ENCODE measurements at regions not wholly inside any gene's neighbourhood (a gene's known extent, or its start where the extent isn't known, plus 50 kb on each side); places are given as distances from the start of the nearest gene placed in this dataset.

DNA sequence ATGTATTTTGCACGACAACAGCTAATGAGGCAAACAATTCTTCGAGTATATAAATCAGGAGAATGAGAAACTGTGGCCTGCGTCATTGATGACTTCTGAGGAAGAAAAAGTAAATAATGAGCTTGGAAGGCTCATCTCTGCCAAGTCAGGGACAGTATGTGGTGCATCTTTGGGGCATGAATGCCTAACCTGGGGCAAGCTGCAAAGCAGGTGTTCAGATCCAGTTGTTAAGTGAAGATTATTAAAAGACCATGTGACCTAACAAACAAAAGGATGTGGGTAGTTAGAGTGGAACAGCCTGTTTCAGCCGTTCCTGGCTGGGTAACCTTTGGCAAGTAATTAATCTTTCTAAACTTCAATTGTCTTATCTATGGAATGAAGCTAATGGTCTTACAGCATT, 93.0 kb downstream of the LYZL2 start:
- WGBS (ENCODE audit: insufficient coverage): 63% methylated on average over 2 of the region's 4 CpGs
- Mint-ChIP-seq H3K4me3 (no peak overlapping the region), H3K4me1 (peaks cover 69% of the 10 kb centered on the region), H3K27ac (peak overlapping the region in 4 of 7 donors; percentile 36 to 79 (median 60)), H3K9me3 (no peaks in the 10 kb centered on the region), H3K36me3 (peaks cover 0 to 2% of the 10 kb centered on the region in 2 donors), H3K27me3 (ENCODE audit: low read depth in 3 of 3) (no peaks in the 10 kb centered on the region)
- no peaks in the 10 kb centered on the region for H3K79me2 ChIP-seq (ENCODE audit: insufficient read depth, low read length)
- no peak for DNase-seq
- no peaks in the 10 kb centered on the region for H3K36me3 ChIP-seq (replicated peaks in 1 of 2; ENCODE audit: control insufficient read depth in 1 of 2, insufficient read depth in 2 of 2, low read length in 2 of 2)
- no peak overlapping the region for H3K4me2 ChIP-seq (replicated peaks; ENCODE audit: extremely low read depth, low read length, poor library complexity, severe bottlenecking)
- peak overlapping the region in 1 of 2 donors; percentile 17 for H3K27ac ChIP-seq (ENCODE audit: low read depth in 1 of 2, low read length in 2 of 2)
- no peak overlapping the region for H3K4me3 ChIP-seq (replicated peaks in 1 of 3; ENCODE audit: low read depth in 2 of 3, low read length in 3 of 3)
- no peak overlapping the region for H2AFZ ChIP-seq (ENCODE audit: insufficient read depth, low read depth, low read length, poor library complexity, severe bottlenecking)
- H3K27me3 ChIP-seq (ENCODE audit: control insufficient read depth in 2 of 2, insufficient read depth in 2 of 2, low read length in 2 of 2): no peaks in the 10 kb centered on the region
- TF ChIP-seq CTCF (IDR thresholded peaks at IDR 0.05): no peak
- H3K9me3 ChIP-seq (replicated peaks in 1 of 2; ENCODE audit: control insufficient read depth in 1 of 2, insufficient read depth in 1 of 2, low read length in 2 of 2): no peaks in the 10 kb centered on the region
- H4K20me1 ChIP-seq (ENCODE audit: insufficient read depth, low read length): no peaks in the 10 kb centered on the region
- intact Hi-C loops (cut with micrococcal nuclease): loop anchor here (5.0 to 10.0 kb wide), 3 partner anchors 48 to 92 kb away; no protein-coding TSS in a partner anchor
- H3K9ac ChIP-seq (ENCODE audit: insufficient read depth, low read length, poor library complexity, severe bottlenecking): no peak overlapping the region
- H3K4me1 ChIP-seq (ENCODE audit: control insufficient read depth in 1 of 2, insufficient read depth in 2 of 2, low read length in 2 of 2): peaks cover 70 to 87% of the 10 kb centered on the region in 2 donors

DNA sequence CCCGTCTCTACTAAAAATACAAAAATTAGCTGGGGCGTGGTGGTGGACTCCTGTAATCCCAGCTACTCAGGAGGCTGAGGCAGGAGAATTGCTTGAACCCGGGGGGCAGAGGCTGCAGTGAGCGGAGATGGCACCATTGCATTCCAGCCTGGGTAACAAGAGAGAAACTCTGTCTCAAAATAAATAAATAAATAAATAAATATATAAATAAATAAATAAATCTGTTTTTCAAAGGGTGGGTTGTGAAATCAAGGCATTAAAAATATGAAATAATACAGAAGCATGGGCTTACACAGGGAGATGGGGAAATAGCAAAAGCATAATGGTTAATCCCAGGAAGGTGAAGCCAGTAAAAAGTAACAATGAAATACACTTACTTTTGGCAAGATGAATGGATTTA, 93.9 kb downstream of the LYZL2 start:
- no peaks in the 10 kb centered on the region for H3K9me3 ChIP-seq (replicated peaks in 1 of 2; ENCODE audit: control insufficient read depth in 1 of 2, insufficient read depth in 1 of 2, low read length in 2 of 2)
- no peaks in the 10 kb centered on the region for H4K20me1 ChIP-seq (ENCODE audit: insufficient read depth, low read length)
- H3K36me3 ChIP-seq (replicated peaks in 1 of 2; ENCODE audit: control insufficient read depth in 1 of 2, insufficient read depth in 2 of 2, low read length in 2 of 2): no peaks in the 10 kb centered on the region
- no peaks in the 10 kb centered on the region for H3K79me2 ChIP-seq (ENCODE audit: insufficient read depth, low read length)
- TF ChIP-seq CTCF (IDR thresholded peaks at IDR 0.05): no peak
- no peak overlapping the region for H3K4me3 Mint-ChIP-seq
- H3K9me3 Mint-ChIP-seq: no peaks in the 10 kb centered on the region
- no peaks in the 10 kb centered on the region for H3K27me3 Mint-ChIP-seq (ENCODE audit: low read depth in 3 of 3)
- H2AFZ ChIP-seq (ENCODE audit: insufficient read depth, low read depth, low read length, poor library complexity, severe bottlenecking): no peak overlapping the region
- peaks cover 66% of the 10 kb centered on the region for H3K4me1 Mint-ChIP-seq
- WGBS (ENCODE audit: insufficient coverage): no CpG with 5 or more reads among the region's 4 CpGs
- no peaks in the 10 kb centered on the region for H3K27me3 ChIP-seq (ENCODE audit: control insufficient read depth in 2 of 2, insufficient read depth in 2 of 2, low read length in 2 of 2)
- H3K36me3 Mint-ChIP-seq: peaks cover 0 to 2% of the 10 kb centered on the region in 2 donors
- H3K27ac Mint-ChIP-seq: no peak overlapping the region
- H3K4me3 ChIP-seq (replicated peaks in 1 of 3; ENCODE audit: low read depth in 2 of 3, low read length in 3 of 3): no peak overlapping the region
- no peak overlapping the region for H3K9ac ChIP-seq (ENCODE audit: insufficient read depth, low read length, poor library complexity, severe bottlenecking)
- no peak for DNase-seq
- intact Hi-C loops (cut with micrococcal nuclease): loop anchor here (5.0 to 10.0 kb wide), 3 partner anchors 49 to 91 kb away; no protein-coding TSS in a partner anchor
- no peak overlapping the region for H3K27ac ChIP-seq (ENCODE audit: low read depth in 1 of 2, low read length in 2 of 2)
- peaks cover 66 to 82% of the 10 kb centered on the region in 2 donors for H3K4me1 ChIP-seq (ENCODE audit: control insufficient read depth in 1 of 2, insufficient read depth in 2 of 2, low read length in 2 of 2)
- no peak overlapping the region for H3K4me2 ChIP-seq (replicated peaks; ENCODE audit: extremely low read depth, low read length, poor library complexity, severe bottlenecking)
